Vagina (tissue), 2 donors: ENCODE measurements at regions not wholly inside any gene's neighbourhood (a gene's known extent, or its start where the extent isn't known, plus 50 kb on each side); places are given as distances from the start of the nearest gene placed in this dataset.

Source experiments
- DNase-seq, 2 donors: peaks; one replicate each; pipeline ENCODE4 v3.0.0-alpha.2; 2017; ENCODE audit errors: extremely low spot score in 2 of 2
- H3K27ac ChIP-seq: fragments of 200-600 bp; sonication (generic); one replicate; pipeline ENCODE4 v1.5.1; 2019
- H3K27me3 ChIP-seq: fragments of 200-600 bp; sonication (generic); one replicate; pipeline ENCODE4 v1.5.1; 2019
- H3K36me3 ChIP-seq, 2 donors: fragments of 200-600 bp; sonication (generic); one replicate each; pipeline ENCODE4 v1.5.1; 2017 to 2019
- H3K4me1 ChIP-seq: fragments of 200-600 bp; sonication (generic); one replicate; pipeline ENCODE4 v1.5.1; 2019
- H3K4me3 ChIP-seq, 2 donors: fragments of 200-600 bp; sonication (generic); 1 replicate in 1 of 2; 2 replicates in 1 of 2; pipeline ENCODE4 v1.5.1; 2016 to 2019
- H3K9me3 ChIP-seq: fragments of 200-600 bp; sonication (generic); one replicate; pipeline ENCODE4 v1.5.1; 2019
- POLR2A ChIP-seq, 2 donors: fragments of 450-650 bp; IDR thresholded peaks; one replicate each; pipeline ENCODE4 v1.6.1; 2017; ENCODE audit warnings: antibody characterized with exemption in 2 of 2, mild to moderate bottlenecking in 2 of 2, moderate library complexity in 2 of 2
- POLR2AphosphoS5 ChIP-seq, 2 donors: sonication (generic); formaldehyde crosslinking; IDR thresholded peaks; one replicate each; pipeline ENCODE4 v1.9.0; 2017; ENCODE audit warnings: antibody characterized with exemption in 2 of 2, mild to moderate bottlenecking in 2 of 2, low read depth in 1 of 2; ENCODE audit not compliant: insufficient read depth in 1 of 2
- intact Hi-C: fragments of 100-400 bp; cut with DNase I; formaldehyde crosslinking; loops from one replicate; pipeline ENCODE4 v1.15.1; 2023
- TF ChIP-seq, protein P1 (sequence below), 3 experiments: fragments of 450-650 bp in 2 of 3; fragments of 200-600 bp in 1 of 3; sonication (generic) in 1 of 3; IDR thresholded peaks; one replicate each; pipeline ENCODE4 v1.5.1; 2017 to 2019; ENCODE audit warnings: antibody characterized with exemption in 3 of 3, mild to moderate bottlenecking in 2 of 3, moderate library complexity in 2 of 3

DNA sequence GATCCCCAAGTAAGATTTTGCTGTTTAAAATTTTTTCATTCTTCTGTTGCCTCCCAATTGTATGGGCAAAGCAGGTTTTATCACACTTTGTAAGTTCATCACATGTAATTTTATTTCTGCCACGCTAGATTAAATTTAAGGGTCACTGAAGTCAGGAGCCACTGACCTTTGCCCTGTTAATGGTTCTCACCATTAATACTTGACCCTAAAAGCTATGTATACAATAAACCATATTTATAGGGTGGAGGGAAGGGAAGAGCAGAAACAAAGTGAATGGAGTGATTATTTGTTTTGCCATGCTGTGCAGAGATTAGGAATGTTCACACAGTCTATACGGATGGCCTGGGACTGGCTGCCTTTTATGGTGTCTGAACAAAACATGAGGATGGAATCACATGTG lies 186.7 kb downstream of the BMP2 start:
- no peak overlapping the region for H3K27ac ChIP-seq
- no peak for DNase-seq
- no peaks in the 10 kb centered on the region for H3K9me3 ChIP-seq
- no peak overlapping the region for H3K4me3 ChIP-seq
- intact Hi-C loops, result no loop called here
- H3K27me3 ChIP-seq, result no peaks in the 10 kb centered on the region
- no peaks in the 10 kb centered on the region for H3K36me3 ChIP-seq
- H3K4me1 ChIP-seq, result no peaks in the 10 kb centered on the region
- TF ChIP-seq, protein P1, sequence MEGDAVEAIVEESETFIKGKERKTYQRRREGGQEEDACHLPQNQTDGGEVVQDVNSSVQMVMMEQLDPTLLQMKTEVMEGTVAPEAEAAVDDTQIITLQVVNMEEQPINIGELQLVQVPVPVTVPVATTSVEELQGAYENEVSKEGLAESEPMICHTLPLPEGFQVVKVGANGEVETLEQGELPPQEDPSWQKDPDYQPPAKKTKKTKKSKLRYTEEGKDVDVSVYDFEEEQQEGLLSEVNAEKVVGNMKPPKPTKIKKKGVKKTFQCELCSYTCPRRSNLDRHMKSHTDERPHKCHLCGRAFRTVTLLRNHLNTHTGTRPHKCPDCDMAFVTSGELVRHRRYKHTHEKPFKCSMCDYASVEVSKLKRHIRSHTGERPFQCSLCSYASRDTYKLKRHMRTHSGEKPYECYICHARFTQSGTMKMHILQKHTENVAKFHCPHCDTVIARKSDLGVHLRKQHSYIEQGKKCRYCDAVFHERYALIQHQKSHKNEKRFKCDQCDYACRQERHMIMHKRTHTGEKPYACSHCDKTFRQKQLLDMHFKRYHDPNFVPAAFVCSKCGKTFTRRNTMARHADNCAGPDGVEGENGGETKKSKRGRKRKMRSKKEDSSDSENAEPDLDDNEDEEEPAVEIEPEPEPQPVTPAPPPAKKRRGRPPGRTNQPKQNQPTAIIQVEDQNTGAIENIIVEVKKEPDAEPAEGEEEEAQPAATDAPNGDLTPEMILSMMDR (IDR thresholded peaks at IDR 0.05), result no peak
- TF ChIP-seq POLR2AphosphoS5 (IDR thresholded peaks at IDR 0.05; ENCODE audit: insufficient read depth in 1 of 2, low read depth in 1 of 2) (no peak), POLR2A (IDR thresholded peaks at IDR 0.05) (no peak)

DNA sequence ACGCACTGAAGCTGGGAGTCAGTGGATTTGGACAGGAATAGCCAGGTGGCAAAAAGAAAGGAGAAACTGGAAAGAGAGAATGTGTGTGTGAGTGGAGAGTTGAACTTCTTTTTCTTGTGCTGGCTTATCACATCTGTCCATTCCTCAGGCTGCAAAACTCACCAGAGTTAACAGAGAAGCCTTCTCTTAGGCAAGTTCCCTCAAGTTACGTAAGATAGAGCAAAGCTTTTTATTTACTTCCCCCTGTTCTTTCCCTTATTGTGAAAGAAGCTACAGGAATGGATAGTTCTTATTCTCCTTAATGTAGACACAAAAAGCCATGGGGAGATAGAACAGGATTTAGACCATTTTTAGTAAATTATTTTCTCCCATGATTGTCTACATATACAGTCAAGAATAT lies 188.6 kb downstream of the BMP2 start:
- Histone ChIP-seq H3K27me3 (no peaks in the 10 kb centered on the region), H3K4me3 (no peak overlapping the region), H3K9me3 (no peaks in the 10 kb centered on the region), H3K36me3 (no peaks in the 10 kb centered on the region), H3K4me1 (no peaks in the 10 kb centered on the region), H3K27ac (no peak overlapping the region)
- TF ChIP-seq POLR2AphosphoS5 (IDR thresholded peaks at IDR 0.05; ENCODE audit: insufficient read depth in 1 of 2, low read depth in 1 of 2), result no peak
- no peak for TF ChIP-seq POLR2A (IDR thresholded peaks at IDR 0.05)
- TF ChIP-seq, protein P1 (IDR thresholded peaks at IDR 0.05), result no peak
- DNase-seq, result no peak
- intact Hi-C loops, result no loop called here

DNA sequence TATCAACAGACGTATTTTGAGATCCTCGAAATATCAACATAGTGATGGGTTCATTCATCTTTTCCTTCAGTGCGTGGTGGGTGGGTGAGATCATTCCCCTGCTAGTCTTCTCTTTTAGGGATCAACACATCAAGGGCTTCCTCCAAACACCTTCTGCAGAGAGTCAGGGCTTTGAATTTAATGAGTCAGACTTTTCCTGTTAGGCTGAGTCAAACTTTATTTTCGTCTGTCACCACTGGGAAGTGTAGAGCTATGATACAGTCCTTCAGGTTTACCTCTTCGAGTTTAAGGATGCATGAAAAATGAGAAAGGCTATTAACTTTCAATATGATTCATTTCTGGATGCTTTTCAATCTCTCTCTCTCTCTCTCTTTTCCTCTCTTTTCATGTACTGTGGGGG lies 189.1 kb downstream of the BMP2 start:
- Histone ChIP-seq H3K27ac (no peak overlapping the region), H3K9me3 (no peaks in the 10 kb centered on the region), H3K4me1 (no peaks in the 10 kb centered on the region), H3K36me3 (no peaks in the 10 kb centered on the region), H3K4me3 (no peak overlapping the region), H3K27me3 (no peaks in the 10 kb centered on the region)
- DNase-seq, result no peak
- intact Hi-C loops, result no loop called here
- TF ChIP-seq, protein P1 (IDR thresholded peaks at IDR 0.05), result no peak
- TF ChIP-seq POLR2A (IDR thresholded peaks at IDR 0.05) (no peak), POLR2AphosphoS5 (IDR thresholded peaks at IDR 0.05; ENCODE audit: insufficient read depth in 1 of 2, low read depth in 1 of 2) (no peak)

DNA sequence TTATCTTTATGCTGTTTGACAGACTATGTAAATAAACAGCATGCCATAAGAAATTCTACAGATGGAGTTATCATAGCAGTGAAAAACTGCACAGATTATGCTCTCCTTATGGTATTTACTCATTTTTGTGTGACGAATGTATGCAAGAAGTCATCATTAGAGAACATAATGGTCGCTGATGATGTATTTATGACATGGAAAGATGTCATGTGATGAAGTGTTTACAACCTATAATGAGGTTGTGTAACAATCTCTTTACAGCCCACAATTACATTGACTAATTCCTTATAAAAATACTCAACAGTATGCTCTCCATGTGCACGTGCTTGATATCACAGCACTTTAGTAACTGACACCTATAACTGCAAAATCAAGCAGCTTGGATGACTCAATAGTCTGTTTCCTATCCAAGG lies 192.4 kb downstream of the BMP2 start:
- intact Hi-C loops, result no loop called here
- H3K9me3 ChIP-seq, result no peaks in the 10 kb centered on the region
- no peaks in the 10 kb centered on the region for H3K27me3 ChIP-seq
- H3K4me1 ChIP-seq, result no peaks in the 10 kb centered on the region
- H3K36me3 ChIP-seq, result no peaks in the 10 kb centered on the region
- no peak overlapping the region for H3K27ac ChIP-seq
- TF ChIP-seq, protein P1 (IDR thresholded peaks at IDR 0.05), result no peak
- no peak for TF ChIP-seq POLR2AphosphoS5 (IDR thresholded peaks at IDR 0.05; ENCODE audit: insufficient read depth in 1 of 2, low read depth in 1 of 2)
- TF ChIP-seq POLR2A (IDR thresholded peaks at IDR 0.05), result no peak
- H3K4me3 ChIP-seq, result no peak overlapping the region
- DNase-seq, result no peak

DNA sequence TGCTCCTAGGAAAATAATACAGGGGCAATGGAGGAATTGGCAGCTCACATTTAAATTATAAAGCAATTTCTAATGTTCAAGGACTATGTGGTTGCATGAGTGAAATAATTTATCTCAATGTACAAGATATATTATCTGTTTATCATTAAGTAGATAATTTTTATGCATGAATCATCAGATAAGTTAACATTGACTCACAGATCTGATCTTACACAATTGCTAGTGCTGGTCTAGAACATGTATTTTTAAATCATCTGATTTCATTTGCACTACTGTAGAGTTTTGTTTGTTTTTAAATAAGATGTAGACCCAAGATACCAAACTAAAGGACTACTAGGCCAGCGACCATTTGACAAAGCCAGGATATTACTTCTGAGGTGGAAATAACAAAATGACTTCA lies 199.2 kb downstream of the BMP2 start:
- Histone ChIP-seq H3K9me3 (no peaks in the 10 kb centered on the region), H3K4me1 (no peaks in the 10 kb centered on the region), H3K36me3 (no peaks in the 10 kb centered on the region), H3K27me3 (no peaks in the 10 kb centered on the region), H3K27ac (no peak overlapping the region), H3K4me3 (no peak overlapping the region)
- intact Hi-C loops, result no loop called here
- no peak for DNase-seq
- TF ChIP-seq POLR2A (IDR thresholded peaks at IDR 0.05), result no peak

DNA sequence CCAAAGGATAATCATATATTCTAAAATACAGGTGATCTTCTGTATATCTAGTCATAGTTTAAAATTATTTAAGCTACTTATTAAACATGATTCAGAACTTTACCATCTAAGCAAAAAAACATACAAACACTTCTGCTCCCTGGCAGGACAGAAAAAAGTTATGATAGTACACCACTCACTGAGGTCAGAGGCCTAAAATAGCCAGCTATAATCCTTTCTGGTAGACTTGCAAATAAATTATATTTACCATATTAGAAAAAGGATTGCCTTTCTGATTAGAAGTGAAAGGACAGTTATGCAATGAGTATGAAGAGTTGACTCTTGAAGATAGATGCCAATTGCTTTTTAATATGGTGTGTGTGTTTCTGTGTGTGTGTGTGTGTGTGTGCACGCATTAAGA lies 207.4 kb downstream of the BMP2 start:
- H3K4me1 ChIP-seq, result no peaks in the 10 kb centered on the region
- no peak overlapping the region for H3K4me3 ChIP-seq
- TF ChIP-seq, protein P1 (IDR thresholded peaks at IDR 0.05), result no peak
- no peak for TF ChIP-seq POLR2A (IDR thresholded peaks at IDR 0.05)
- intact Hi-C loops, result no loop called here
- H3K27ac ChIP-seq, result no peak overlapping the region
- no peak for DNase-seq
- no peaks in the 10 kb centered on the region for H3K27me3 ChIP-seq
- H3K36me3 ChIP-seq, result no peaks in the 10 kb centered on the region
- H3K9me3 ChIP-seq, result no peaks in the 10 kb centered on the region
